DMS79 (cell line): ENCODE measurements at regions not wholly inside any gene's neighbourhood (a gene's known extent, or its start where the extent isn't known, plus 50 kb on each side); places are given as distances from the start of the nearest gene placed in this dataset.
A peak's percentile ranks its signal among the peaks of the same experiment; 100 is the strongest.
"Not testable (repeated sequence)": the region's sequence is repeated elsewhere in the genome, so short reads cannot be mapped to it uniquely, and the experiment has no call there.

Experiments used
- DNase-seq: peaks from one replicate; lab custom pipeline; 2025; lab: John Stamatoyannopoulos, UW

DNA sequence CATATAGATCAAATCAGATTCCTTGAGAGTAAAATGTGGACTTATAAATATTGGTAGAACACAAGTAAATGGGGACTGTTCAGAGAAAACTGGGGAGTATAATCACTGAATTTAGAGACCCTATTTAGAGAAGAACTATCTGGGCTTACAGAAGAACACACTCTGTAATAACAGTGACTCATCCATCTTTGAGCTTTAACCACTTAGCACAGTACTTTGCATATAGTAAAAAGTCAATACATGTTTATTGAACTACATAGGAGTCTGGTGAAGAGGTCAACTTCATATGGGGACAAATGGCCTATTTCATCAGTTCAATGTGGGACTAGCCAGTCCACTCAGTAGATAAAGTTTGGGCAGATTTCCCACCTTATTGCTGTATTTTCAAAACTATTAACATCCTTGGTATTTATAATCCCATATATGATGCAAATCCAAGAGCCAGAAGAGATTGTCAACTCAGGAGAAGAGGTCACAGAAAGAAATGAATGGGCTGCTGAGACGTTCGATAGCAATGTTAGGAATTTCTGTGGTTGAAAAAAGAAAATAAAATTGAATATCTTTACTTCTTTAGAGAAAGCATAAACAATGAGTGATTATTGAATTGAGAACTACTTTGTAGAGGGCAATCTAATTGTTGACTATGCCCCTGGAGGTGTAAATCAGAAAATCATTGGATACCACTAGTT, 119.3 kb upstream of the CACNA2D1 start:
- DNase-seq, result no peak

DNA sequence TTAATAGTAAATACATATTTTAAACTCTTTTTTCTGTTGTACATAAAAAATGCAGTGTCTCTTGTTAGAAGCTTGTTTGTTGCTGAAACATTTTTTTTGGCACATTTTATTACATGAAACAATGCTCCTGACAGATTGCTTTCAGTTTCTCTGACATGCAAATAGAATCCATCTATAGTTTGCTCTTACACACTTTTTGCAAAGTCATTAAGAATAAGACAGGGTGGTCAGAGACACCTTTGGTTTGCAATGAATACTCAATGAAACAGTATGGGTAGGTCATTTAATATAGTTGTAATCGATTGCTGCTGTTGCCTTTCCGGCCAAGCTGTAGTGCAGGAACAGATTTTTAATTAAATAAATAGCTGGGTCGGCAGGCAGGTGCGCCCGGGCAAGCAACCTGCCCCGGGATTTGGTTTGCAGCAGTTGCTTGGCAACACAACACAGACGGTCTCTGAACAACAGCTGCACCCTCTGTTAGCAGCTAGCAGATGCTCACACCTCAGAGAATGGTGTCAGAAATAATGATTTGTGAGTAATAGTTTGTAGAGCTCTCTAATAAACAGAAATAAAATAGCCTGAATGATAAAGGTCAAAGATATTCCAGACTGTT, 115.7 kb upstream of the CACNA2D1 start:
- peak; percentile 80 for DNase-seq

- no peak for DNase-seq
Observed at GRCh38 chr7:82549616-82550285, 106.2 kb upstream of the CACNA2D1 start.

DNA sequence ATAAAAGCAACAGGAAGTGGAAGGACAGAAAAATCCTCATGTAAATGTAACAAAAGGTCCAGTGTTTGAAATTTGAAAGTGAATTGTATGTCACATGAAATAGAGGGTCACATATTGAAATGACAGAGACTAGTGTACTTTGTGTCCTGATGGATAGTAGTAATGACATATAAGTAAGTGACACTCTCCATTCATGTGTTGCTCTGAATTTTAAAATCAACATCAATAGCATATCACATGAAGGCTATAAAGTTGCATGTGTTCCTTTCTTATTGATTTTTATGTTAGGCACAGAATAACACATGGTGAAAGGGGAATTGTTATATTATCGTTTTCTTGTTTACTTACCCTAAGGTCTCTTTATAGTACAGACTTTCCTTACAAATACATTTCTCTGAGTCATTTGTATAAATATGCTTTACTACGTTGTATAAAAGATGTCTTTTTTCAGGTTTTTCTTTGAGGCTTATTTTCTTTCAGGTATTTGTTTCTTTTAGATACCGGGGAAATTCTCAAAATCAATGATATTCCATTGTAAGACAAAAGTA, 104.6 kb upstream of the CACNA2D1 start:
- no peak for DNase-seq

DNA sequence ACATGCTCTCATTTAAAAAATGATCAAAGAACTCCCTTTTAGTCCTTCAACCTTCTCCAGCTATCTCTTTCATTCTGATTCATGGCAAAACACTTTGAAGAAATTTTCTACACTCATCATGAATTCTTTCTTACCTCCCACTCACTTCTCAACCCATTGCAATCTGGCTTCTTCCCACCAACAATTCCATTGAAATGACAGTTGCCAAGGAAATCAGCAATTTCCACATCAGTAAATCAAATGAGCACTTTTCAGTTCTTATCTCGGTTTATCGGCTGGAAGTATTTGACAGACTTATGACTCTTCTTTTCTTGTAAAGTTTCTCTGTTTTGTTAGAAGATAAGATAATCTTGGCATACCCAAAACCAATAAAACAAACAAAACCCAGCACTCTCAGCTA, 99.1 kb upstream of the CACNA2D1 start:
- no peak for DNase-seq

DNA sequence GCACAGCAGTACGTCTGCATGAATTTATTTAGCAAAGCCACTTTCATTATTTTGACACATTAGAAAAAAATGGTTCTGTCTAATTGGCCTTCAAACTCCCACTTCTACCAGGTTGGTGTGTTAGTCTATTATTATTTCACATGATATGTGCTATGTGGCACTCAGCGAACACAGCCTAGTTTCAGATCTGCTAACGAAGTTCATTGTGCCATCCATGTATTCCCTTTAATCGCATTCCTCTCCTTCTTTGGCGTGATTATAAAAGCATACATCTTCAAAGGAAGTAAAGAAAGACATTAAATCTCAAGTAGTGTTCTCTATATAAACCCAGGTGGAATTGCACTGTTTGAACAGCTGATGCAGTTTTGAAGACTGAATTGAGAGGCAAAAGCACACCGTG, 96.4 kb upstream of the CACNA2D1 start:
- no peak for DNase-seq

- no peak for DNase-seq
Observed at GRCh38 chr7:82534684-82535083, 91.1 kb upstream of the CACNA2D1 start.

GRCh38 chr7:82530361-82530760, 86.8 kb upstream of the CACNA2D1 start:
- DNase-seq, result no peak

- no peak for DNase-seq
Observed at GRCh38 chr7:82528577-82529310, 85.2 kb upstream of the CACNA2D1 start.

DNA sequence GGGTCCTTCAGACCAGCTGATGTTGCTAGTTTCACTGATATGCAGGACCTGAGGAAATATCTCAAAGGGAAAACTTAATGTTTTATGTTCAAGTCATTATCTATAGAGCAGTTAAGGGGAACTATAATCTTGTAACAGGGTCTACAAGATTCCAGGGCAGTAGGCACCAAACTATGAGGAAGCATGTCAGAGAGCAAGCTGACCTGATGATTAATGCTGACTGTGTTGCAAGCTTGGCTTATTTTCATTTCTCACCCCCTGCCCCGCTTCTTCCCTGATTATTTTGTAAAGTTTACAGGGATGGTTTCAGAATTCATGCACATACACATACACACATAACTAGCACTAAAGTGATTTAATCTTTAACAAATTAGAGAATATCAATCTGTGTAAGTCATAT, 84.3 kb upstream of the CACNA2D1 start:
- DNase-seq, result no peak

- DNase-seq, result no peak
Observed at GRCh38 chr7:82521906-82522445, 78.4 kb upstream of the CACNA2D1 start.

DNA sequence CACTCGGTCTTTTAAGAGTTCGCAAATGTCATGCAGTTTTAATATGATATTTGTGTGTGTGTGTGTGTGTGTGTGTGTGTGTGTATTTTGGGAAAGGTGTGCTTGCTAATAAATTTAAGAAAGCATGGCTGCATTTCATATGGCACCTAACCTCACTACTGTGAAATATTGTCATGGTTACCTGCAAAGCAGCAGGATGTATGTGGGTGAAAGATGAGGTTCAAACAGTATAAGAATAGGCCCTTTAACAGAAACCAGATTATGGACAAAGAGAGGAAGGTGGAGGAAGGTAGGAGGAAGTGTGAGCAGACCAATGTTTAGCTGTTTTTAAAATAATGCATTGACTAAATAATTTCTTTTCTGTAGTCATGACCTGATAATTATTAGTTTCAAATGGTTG, 73.5 kb upstream of the CACNA2D1 start:
- DNase-seq, result no peak

GRCh38 chr7:82511542-82511941, 68.0 kb upstream of the CACNA2D1 start:
- no peak for DNase-seq

DNA sequence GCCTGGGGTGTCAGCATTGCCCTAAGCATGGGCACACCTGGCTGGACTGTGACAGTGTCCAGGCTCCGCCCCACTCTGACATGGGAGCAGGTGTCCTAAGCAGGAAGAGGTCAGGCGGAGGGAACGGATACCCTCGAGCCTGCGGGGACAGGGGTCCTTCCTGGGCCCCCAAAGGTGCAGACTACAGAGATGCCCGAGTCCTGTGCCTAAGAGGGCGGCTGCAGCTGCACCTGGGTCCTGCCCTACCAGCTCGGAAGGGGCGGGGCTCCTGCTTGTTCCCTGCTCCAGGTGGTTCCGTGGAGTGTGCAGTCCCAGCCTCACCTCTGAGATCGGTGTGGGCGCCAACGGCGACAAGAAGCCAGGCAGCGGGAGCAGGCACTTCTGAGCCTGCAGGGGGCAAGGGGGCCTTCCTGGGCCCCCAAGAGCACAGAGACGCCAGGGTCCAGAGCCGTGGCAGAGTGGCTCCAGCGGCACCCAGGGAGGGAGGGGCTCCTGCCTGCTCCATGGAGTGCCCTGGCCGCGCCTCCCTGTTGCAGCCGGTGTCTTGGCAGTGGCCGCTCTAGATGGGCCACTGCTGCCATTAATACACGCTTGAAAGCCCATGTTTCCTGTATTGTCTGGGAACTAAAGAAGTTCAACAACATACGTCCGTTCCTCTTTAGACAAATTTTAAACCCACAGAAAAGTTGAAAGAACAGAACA, 64.5 kb upstream of the CACNA2D1 start:
- no peak for DNase-seq

GRCh38 chr7:82507365-82507975, 63.9 kb upstream of the CACNA2D1 start:
- DNase-seq, result no peak

DNA sequence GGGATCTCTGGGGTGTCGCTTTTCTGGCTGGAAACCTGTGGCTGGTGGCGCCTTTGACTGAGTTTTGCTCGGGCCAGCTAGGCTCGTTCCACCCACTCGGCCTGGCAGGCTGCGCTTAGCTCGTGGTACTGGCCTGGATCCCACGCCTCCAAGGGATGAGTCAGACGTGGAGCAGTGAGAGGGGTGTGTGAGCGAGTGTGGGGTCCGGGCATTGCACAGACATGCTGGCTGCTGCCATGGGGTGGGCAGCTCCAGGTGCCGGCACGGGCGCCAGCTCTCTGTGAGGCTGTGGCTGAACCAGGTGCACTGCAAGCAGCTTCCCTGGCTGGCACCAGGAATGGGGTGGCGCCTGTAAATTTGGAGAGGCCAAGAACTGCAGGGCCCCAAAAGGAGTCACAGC, 63.1 kb upstream of the CACNA2D1 start:
- DNase-seq, result no peak

DNA sequence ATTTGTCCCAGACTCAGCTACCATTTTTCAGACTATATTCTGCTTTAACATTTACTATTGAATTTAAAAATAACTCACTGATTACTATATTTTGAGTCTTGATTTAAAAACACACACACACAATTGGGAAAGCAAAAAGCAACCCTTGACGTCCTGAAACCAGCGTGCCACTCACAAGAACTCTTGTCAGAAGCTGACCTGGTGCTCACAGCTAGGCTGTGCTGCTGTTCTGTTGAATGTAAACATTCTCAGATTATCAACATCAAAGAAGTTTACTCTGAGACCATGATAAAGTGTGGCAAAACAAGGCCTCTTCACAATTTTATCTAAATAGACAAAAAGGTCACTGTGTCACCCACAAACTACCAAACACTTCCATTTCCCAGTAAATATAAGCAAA, 62.6 kb upstream of the CACNA2D1 start:
- DNase-seq, result no peak

GRCh38 chr7:82501346-82501745, 57.8 kb upstream of the CACNA2D1 start:
- DNase-seq, result no peak

GRCh38 chr7:82499546-82499945, 56.0 kb upstream of the CACNA2D1 start:
- not testable (repeated sequence) for DNase-seq

DNA sequence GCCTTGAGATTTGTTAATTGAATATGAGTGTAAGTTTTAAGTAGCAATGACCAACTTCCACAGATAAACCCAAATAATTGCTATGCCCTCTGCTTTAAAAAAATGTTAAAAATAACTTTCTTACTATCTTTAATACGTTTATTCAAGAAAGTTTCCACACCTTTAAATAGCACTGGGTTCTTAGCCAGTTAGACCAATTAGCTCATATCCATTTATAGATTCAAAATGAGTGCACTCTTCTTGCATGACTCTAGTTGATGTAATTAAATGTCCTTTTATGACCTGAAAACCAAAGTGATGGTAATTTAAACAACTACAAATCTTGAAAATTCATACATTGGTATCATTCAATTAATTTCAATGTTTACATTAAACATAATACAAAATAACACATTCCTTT, 50.8 kb upstream of the CACNA2D1 start:
- DNase-seq, result no peak
